RWPE2 (cell line): ENCODE measurements at regions not wholly inside any gene's neighbourhood (a gene's known extent, or its start where the extent isn't known, plus 50 kb on each side); places are given as distances from the start of the nearest gene placed in this dataset.

Experiments used
- ATAC-seq: fragments of 200-7000 bp; cut with Tn5 transposase; 3 replicates; pipeline ENCODE4 v1.9.1; 2021; ENCODE audit warnings: low read depth
- DNase-seq: peaks from one replicate; pipeline ENCODE4 v3.0.0-alpha.2; 2020; ENCODE audit warnings: low spot score
- H3K27ac ChIP-seq: fragments of 450-650 bp; 2 replicates; pipeline ENCODE4 v1.5.1; 2017; ENCODE audit warnings: mild to moderate bottlenecking; ENCODE audit not compliant: poor library complexity, severe bottlenecking
- H3K27me3 ChIP-seq: fragments of 250-450 bp; sonication (Bioruptor Pico); 2 replicates; pipeline ENCODE4 v1.5.1; 2021; ENCODE audit warnings: mild to moderate bottlenecking, moderate library complexity; ENCODE audit not compliant: insufficient read depth, poor library complexity, severe bottlenecking
- H3K36me3 ChIP-seq: fragments of 250-450 bp; sonication (Bioruptor Pico); 2 replicates; pipeline ENCODE4 v1.5.1; 2020; ENCODE audit warnings: low read depth, mild to moderate bottlenecking, moderate library complexity
- H3K4me1 ChIP-seq: fragments of 250-450 bp; sonication (Bioruptor Pico); 2 replicates; pipeline ENCODE4 v1.5.1; 2021; ENCODE audit warnings: mild to moderate bottlenecking, moderate library complexity; ENCODE audit not compliant: insufficient read depth, poor library complexity, severe bottlenecking
- H3K4me3 ChIP-seq: fragments of 250-450 bp; sonication (Bioruptor Pico); 2 replicates; pipeline ENCODE4 v1.5.1; 2021; ENCODE audit warnings: mild to moderate bottlenecking, moderate library complexity; ENCODE audit not compliant: severe bottlenecking
- H3K9me3 ChIP-seq: fragments of 250-450 bp; sonication (Bioruptor Pico); 2 replicates; pipeline ENCODE4 v1.5.1; 2021; ENCODE audit warnings: mild to moderate bottlenecking, moderate library complexity; ENCODE audit not compliant: severe bottlenecking
- TF ChIP-seq, protein P1 (sequence below): fragments of 450-650 bp; IDR thresholded peaks from one replicate; pipeline ENCODE4 v1.5.1; 2017; ENCODE audit warnings: mild to moderate bottlenecking, moderate library complexity; ENCODE audit not compliant: poor library complexity, severe bottlenecking

DNA sequence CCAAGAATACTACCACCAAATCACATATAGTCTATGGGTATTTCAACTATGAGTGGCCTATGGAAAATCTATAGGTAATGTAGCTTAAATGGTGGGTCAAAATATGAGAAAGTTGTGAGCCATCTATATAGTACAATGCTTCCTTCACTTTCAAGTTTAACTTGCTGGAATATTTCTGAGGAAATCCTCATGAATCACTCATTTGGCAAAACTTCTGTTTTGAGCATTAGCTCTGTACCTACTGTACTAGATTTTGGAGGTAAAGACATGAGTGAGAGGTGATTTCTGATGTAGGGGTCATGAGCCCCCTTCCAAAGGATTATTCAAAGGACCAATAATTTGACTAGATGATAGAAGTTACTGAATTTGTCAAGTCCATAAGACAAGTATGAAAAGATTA lies 80.6 kb upstream of the DAB2 start:
- Histone ChIP-seq H3K4me1 (peaks cover 22% of the 10 kb centered on the region), H3K36me3 (no peaks in the 10 kb centered on the region), H3K27ac (no peak overlapping the region), H3K9me3 (no peaks in the 10 kb centered on the region), H3K27me3 (no peaks in the 10 kb centered on the region), H3K4me3 (no peak overlapping the region)
- no peak for ATAC-seq
- no peak for DNase-seq
- TF ChIP-seq, protein P1, sequence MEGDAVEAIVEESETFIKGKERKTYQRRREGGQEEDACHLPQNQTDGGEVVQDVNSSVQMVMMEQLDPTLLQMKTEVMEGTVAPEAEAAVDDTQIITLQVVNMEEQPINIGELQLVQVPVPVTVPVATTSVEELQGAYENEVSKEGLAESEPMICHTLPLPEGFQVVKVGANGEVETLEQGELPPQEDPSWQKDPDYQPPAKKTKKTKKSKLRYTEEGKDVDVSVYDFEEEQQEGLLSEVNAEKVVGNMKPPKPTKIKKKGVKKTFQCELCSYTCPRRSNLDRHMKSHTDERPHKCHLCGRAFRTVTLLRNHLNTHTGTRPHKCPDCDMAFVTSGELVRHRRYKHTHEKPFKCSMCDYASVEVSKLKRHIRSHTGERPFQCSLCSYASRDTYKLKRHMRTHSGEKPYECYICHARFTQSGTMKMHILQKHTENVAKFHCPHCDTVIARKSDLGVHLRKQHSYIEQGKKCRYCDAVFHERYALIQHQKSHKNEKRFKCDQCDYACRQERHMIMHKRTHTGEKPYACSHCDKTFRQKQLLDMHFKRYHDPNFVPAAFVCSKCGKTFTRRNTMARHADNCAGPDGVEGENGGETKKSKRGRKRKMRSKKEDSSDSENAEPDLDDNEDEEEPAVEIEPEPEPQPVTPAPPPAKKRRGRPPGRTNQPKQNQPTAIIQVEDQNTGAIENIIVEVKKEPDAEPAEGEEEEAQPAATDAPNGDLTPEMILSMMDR: no peak

DNA sequence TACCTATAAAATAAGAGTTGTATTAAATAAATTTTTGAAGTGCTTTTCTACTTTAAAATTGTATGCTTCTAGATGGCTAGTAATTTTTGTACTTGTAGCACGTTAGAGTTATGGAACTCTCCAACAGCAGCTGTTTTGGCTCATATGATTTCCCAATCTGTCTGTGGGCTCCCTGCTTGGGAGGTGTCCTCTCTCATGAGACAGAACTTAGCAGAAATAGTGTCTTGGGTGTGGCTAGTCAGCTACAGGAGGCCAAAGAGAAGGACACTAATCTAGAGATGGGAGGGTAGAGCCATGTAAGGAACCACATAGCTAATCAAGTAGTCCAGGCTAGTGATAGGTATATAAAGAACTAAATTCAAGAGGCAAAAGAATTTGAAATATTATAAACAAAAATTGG lies 78.4 kb upstream of the DAB2 start:
- no peak overlapping the region for H3K4me3 ChIP-seq
- H3K27me3 ChIP-seq: no peaks in the 10 kb centered on the region
- no peak for ATAC-seq
- H3K9me3 ChIP-seq: no peaks in the 10 kb centered on the region
- no peak overlapping the region for H3K27ac ChIP-seq
- no peaks in the 10 kb centered on the region for H3K36me3 ChIP-seq
- TF ChIP-seq, protein P1: no peak
- peaks cover 27% of the 10 kb centered on the region for H3K4me1 ChIP-seq
- no peak for DNase-seq

DNA sequence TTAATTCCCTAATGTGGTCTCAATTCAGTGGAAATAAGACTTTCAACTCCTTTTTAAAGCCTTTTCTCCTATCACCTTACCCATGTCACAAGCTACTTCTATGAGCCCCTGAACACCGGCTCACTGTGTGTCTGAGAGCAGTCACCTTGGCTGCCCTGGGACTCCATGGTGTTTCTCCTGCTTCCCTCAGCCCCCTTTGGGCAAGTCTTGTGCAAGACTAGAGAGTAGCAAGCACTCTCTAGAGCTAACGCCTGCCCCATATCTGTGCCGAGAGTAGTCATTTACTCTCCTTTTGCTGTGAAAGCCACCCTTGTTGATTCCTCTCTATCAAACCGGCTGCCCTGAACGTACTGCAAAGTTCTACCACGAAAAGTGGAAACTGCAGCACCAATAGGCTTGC lies 77.9 kb upstream of the DAB2 start:
- H3K27me3 ChIP-seq: no peaks in the 10 kb centered on the region
- DNase-seq: no peak
- H3K4me3 ChIP-seq: no peak overlapping the region
- TF ChIP-seq, protein P1: no peak
- H3K4me1 ChIP-seq: peaks cover 30% of the 10 kb centered on the region
- H3K9me3 ChIP-seq: no peaks in the 10 kb centered on the region
- no peaks in the 10 kb centered on the region for H3K36me3 ChIP-seq
- peak overlapping the region; percentile 73 for H3K27ac ChIP-seq
- no peak for ATAC-seq

GRCh38 chr5:39501397-39501796 lies 76.6 kb upstream of the DAB2 start:
- peak overlapping the region; percentile 73 for H3K27ac ChIP-seq
- peak; percentile 88 for ATAC-seq

GRCh38 chr5:39500551-39501175 lies 75.9 kb upstream of the DAB2 start:
- H3K27ac ChIP-seq: peak overlapping the region; percentile 73

More at GRCh38 chr5:39501397-39501796, 76.6 kb upstream of the DAB2 start:
- Histone ChIP-seq H3K4me3 (no peak overlapping the region), H3K36me3 (no peaks in the 10 kb centered on the region), H3K27me3 (no peaks in the 10 kb centered on the region), H3K4me1 (peaks cover 30% of the 10 kb centered on the region), H3K9me3 (no peaks in the 10 kb centered on the region)
- TF ChIP-seq, protein P1: peak; percentile 6
- peak; percentile 75 for DNase-seq

More at GRCh38 chr5:39500551-39501175, 75.9 kb upstream of the DAB2 start:
- Histone ChIP-seq H3K27me3 (no peaks in the 10 kb centered on the region), H3K36me3 (no peaks in the 10 kb centered on the region), H3K4me3 (no peak overlapping the region), H3K4me1 (peaks cover 30% of the 10 kb centered on the region), H3K9me3 (no peaks in the 10 kb centered on the region)
- TF ChIP-seq, protein P1: no peak
- ATAC-seq (no peak), DNase-seq (no peak)
